ENCODE measurements at regions not wholly inside any gene's neighbourhood (a gene's known extent, or its start where the extent isn't known, plus 50 kb on each side); places are given as distances from the start of the nearest gene placed in this dataset.

DNA sequence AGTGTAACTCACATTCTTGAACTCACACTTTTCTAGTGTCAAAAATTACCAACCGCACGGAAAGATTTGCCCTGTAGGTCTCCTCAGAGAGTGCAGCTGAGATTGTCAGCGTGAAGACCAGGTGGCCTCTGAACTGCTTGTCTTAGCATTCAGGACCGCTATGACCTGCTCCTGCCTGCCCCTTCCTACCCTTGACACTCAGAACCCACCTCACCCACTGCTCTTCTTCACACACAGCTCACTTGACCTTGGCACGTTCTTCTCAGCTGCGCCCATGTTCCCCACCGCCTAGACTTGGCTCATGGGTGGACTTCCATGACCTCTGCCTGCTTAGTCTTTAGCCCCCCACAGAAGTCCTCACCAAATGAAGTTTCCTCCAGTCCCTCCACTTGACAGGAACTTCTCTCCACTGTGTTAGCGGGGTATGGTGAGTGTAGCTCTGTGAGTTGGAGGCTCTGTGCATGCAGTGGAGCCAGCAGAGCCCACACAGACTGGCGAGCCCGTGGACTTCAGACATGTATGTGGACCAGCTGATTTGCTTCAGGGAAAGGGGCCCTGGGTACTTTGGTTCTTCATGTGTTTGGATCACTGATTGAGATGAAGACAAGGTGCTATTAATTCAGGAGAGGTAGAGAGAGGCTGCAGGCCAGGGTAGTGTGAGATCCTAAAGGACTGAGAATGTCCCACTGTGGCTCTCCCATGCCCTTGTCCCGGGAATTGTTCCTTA, 221.3 kb downstream of the OPA1 start:
- peaks cover 4% of the 10 kb centered on the region for H3K4me1 ChIP-seq
- TF ChIP-seq, protein P1, sequence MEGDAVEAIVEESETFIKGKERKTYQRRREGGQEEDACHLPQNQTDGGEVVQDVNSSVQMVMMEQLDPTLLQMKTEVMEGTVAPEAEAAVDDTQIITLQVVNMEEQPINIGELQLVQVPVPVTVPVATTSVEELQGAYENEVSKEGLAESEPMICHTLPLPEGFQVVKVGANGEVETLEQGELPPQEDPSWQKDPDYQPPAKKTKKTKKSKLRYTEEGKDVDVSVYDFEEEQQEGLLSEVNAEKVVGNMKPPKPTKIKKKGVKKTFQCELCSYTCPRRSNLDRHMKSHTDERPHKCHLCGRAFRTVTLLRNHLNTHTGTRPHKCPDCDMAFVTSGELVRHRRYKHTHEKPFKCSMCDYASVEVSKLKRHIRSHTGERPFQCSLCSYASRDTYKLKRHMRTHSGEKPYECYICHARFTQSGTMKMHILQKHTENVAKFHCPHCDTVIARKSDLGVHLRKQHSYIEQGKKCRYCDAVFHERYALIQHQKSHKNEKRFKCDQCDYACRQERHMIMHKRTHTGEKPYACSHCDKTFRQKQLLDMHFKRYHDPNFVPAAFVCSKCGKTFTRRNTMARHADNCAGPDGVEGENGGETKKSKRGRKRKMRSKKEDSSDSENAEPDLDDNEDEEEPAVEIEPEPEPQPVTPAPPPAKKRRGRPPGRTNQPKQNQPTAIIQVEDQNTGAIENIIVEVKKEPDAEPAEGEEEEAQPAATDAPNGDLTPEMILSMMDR (IDR thresholded peaks at IDR 0.05) = no peak
- TF ChIP-seq POLR2A (IDR thresholded peaks at IDR 0.05) = no peak
- DNase-seq = no peak

DNA sequence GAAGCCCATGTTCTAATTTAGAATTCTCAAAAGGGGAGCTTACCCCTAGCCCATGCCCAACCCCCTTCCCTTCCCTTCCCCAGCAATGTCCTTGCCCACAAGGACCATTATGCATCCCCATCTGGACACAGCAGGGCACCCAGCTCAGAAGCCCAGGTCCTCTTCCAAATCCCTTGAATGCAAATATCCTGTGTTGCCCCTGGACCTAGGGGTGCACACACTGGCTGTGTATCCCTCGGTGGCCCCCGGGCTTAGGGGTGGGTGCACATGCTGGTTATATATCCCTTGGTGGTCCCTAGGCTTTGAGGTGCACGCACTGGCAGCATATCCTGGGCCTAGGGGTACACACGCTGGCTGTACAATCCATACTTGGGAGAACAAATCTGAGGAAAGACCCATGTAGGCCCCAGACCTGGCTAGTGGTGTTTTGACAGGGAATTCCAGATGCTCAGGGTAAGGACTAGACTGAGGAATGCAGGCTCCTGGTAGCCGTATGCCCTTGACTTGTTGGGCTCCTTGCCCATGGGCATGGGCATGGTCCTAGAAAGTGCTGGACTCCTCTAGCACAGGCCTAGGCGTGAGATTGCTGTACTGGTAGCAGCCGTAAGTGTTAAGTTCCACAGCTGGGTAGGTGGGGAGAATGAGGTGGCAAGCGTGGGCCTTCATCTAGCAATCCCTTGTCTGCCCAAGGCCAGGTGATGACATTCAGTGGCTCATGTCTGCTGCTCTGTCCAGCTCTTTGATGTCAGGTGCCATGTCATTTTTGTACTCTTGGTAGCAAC, 222.4 kb downstream of the OPA1 start:
- 95 to 97% methylated on average over 6 to 8 of the region's 8 CpGs for WGBS, 2 donors
- Histone ChIP-seq H3K27me3 (no peaks in the 10 kb centered on the region), H3K4me3 (no peak overlapping the region), H3K9me3 (no peaks in the 10 kb centered on the region), H3K27ac (no peak overlapping the region), H3K36me3 (ENCODE audit: low read depth, missing control alignments) (no peaks in the 10 kb centered on the region), H3K4me1 (peaks cover 4% of the 10 kb centered on the region)
- TF ChIP-seq, protein P1 (IDR thresholded peaks at IDR 0.05) = no peak
- TF ChIP-seq POLR2A (IDR thresholded peaks at IDR 0.05) = no peak
- no peak for DNase-seq
- intact Hi-C loops (cut with DNase I; ENCODE audit: low total_unique reads) = no loop called here

More for the DNA sequence above, 221.3 kb downstream of the OPA1 start:
- WGBS, 2 donors = 85 to 99% methylated on average over 11 of the region's 11 CpGs
- no peaks in the 10 kb centered on the region for H3K9me3 ChIP-seq
- H3K36me3 ChIP-seq (ENCODE audit: low read depth, missing control alignments) = no peaks in the 10 kb centered on the region
- intact Hi-C loops (cut with DNase I; ENCODE audit: low total_unique reads) = no loop called here
- no peak overlapping the region for H3K4me3 ChIP-seq
- H3K27me3 ChIP-seq = no peaks in the 10 kb centered on the region
- H3K27ac ChIP-seq = no peak overlapping the region

DNA sequence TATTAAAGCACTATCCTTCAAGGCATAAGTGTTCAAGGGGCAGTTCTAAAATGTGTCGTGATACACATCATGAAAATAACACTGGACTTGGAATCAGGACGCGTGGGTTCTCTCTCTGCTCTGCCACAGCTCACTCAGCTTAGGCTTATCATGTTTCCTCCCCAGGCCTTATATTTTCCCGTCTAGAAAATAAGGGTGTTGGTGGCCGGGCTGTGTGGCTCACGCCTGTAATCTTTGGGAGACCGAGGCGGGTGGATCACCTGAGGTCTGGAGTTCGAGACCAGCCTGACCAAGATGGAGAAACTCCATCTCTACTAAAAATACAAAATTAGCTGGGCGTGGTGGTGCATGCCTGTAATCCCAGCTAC, 223.0 kb downstream of the OPA1 start:
- intact Hi-C loops (cut with DNase I; ENCODE audit: low total_unique reads) = no loop called here
- no peaks in the 10 kb centered on the region for H3K27me3 ChIP-seq
- no peak overlapping the region for H3K4me3 ChIP-seq
- no peak for DNase-seq
- H3K9me3 ChIP-seq = no peaks in the 10 kb centered on the region
- 80 to 85% methylated on average over 10 of the region's 10 CpGs for WGBS, 2 donors
- H3K27ac ChIP-seq = no peak overlapping the region
- no peaks in the 10 kb centered on the region for H3K36me3 ChIP-seq (ENCODE audit: low read depth, missing control alignments)
- TF ChIP-seq, protein P1 (IDR thresholded peaks at IDR 0.05) = no peak
- TF ChIP-seq POLR2A (IDR thresholded peaks at IDR 0.05) = no peak
- H3K4me1 ChIP-seq = peaks cover 4% of the 10 kb centered on the region

DNA sequence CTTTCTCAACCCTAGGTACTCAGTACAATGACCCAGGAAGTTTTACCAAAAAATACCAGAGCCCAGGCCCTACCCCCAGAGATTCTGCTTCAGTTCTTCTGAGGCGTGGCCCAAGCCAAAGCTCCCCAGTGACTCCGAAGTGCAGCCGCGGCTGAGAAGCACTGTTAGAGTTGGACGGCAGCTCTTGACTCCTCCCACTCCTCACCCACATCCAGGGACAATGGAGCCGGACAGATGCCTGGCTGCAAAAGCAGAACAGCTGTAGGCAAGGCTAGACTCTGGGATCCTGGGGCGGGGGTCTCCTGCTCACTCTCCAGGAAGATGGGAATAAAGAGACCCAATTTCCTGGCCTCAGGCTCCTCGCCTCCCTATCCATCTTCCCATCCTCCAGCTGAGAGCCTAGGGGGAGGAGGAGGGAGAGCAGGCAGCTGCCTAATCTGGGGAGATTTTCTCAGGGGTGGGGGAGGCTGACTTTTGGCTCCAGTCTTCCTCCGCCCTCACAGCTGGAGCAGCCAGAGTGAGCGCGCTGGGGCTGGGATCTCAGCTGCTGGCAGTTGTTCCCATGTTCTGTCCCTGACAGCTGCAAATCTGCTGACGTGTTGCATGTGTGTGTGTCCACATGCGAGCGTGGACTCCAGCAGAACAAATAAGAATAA, 223.8 kb downstream of the OPA1 start:
- WGBS, 2 donors = 13 to 20% methylated on average over 14 of the region's 14 CpGs

More for the DNA sequence above, 223.8 kb downstream of the OPA1 start:
- H3K27ac ChIP-seq = no peak overlapping the region
- intact Hi-C loops (cut with DNase I; ENCODE audit: low total_unique reads) = no loop called here
- DNase-seq = peak; percentile 83
- peaks cover 4% of the 10 kb centered on the region for H3K4me1 ChIP-seq
- H3K27me3 ChIP-seq = no peaks in the 10 kb centered on the region
- no peaks in the 10 kb centered on the region for H3K9me3 ChIP-seq
- no peaks in the 10 kb centered on the region for H3K36me3 ChIP-seq (ENCODE audit: low read depth, missing control alignments)
- TF ChIP-seq, protein P1 (IDR thresholded peaks at IDR 0.05) = no peak
- TF ChIP-seq POLR2A (IDR thresholded peaks at IDR 0.05) = no peak
- no peak overlapping the region for H3K4me3 ChIP-seq
